ENCODE measurements at regions not wholly inside any gene's neighbourhood (a gene's known extent, or its start where the extent isn't known, plus 50 kb on each side); places are given as distances from the start of the nearest gene placed in this dataset.

GRCh38 chr10:4194231-4194630 is 409.2 kb upstream of the KLF6 start:
- Histone ChIP-seq H3K9me3 (no peaks in the 10 kb centered on the region), H3K27me3 (replicated peaks; ENCODE audit: insufficient read depth) (no peaks in the 10 kb centered on the region), H3K36me3 (no peaks in the 10 kb centered on the region), H3K27ac (no peak overlapping the region), H3K4me3 (no peak overlapping the region), H3K4me1 (ENCODE audit: control insufficient read depth in 1 of 2, low read depth in 2 of 2) (peaks cover 15 to 25% of the 10 kb centered on the region in 2 donors)
- DNase-seq (ENCODE audit: low spot score) (no peak), ATAC-seq (ENCODE audit: insufficient number of reproducible peaks, low FRiP score, low read depth) (no peak)
- no peak for TF ChIP-seq CTCF (IDR thresholded peaks at IDR 0.05)

- Histone ChIP-seq H3K4me1 (ENCODE audit: control insufficient read depth in 1 of 2, low read depth in 2 of 2) (peaks cover 8 to 20% of the 10 kb centered on the region in 2 donors), H3K27ac (no peak overlapping the region), H3K27me3 (replicated peaks; ENCODE audit: insufficient read depth) (no peaks in the 10 kb centered on the region), H3K4me3 (no peak overlapping the region), H3K36me3 (no peaks in the 10 kb centered on the region), H3K9me3 (no peaks in the 10 kb centered on the region)
- no peak for TF ChIP-seq CTCF (IDR thresholded peaks at IDR 0.05)
- ATAC-seq (ENCODE audit: insufficient number of reproducible peaks, low FRiP score, low read depth) (no peak), DNase-seq (ENCODE audit: low spot score) (no peak)
These were observed 406.9 kb upstream of the KLF6 start for GRCh38 chr10:4191894-4192293.

- no peak for DNase-seq (ENCODE audit: low spot score)
- Histone ChIP-seq H3K9me3 (no peaks in the 10 kb centered on the region), H3K4me3 (no peak overlapping the region), H3K27me3 (replicated peaks; ENCODE audit: insufficient read depth) (no peaks in the 10 kb centered on the region), H3K36me3 (no peaks in the 10 kb centered on the region), H3K4me1 (ENCODE audit: control insufficient read depth in 1 of 2, low read depth in 2 of 2) (peaks cover 2 to 14% of the 10 kb centered on the region in 2 donors), H3K27ac (no peak overlapping the region)
- ATAC-seq (ENCODE audit: insufficient number of reproducible peaks, low FRiP score, low read depth): no peak
- TF ChIP-seq CTCF (IDR thresholded peaks at IDR 0.05): no peak
These were observed 406.3 kb upstream of the KLF6 start for GRCh38 chr10:4191354-4191753.

GRCh38 chr10:4190876-4191275 is 405.9 kb upstream of the KLF6 start:
- peaks cover 0 to 9% of the 10 kb centered on the region in 2 donors for H3K4me1 ChIP-seq (ENCODE audit: control insufficient read depth in 1 of 2, low read depth in 2 of 2)
- no peaks in the 10 kb centered on the region for H3K36me3 ChIP-seq
- H3K27me3 ChIP-seq (replicated peaks; ENCODE audit: insufficient read depth): no peaks in the 10 kb centered on the region
- TF ChIP-seq CTCF (IDR thresholded peaks at IDR 0.05): no peak
- no peak for ATAC-seq (ENCODE audit: insufficient number of reproducible peaks, low FRiP score, low read depth)
- DNase-seq (ENCODE audit: low spot score): no peak
- no peak overlapping the region for H3K27ac ChIP-seq
- no peak overlapping the region for H3K4me3 ChIP-seq
- no peaks in the 10 kb centered on the region for H3K9me3 ChIP-seq

GRCh38 chr10:4189281-4189680 is 404.3 kb upstream of the KLF6 start:
- DNase-seq (ENCODE audit: low spot score): no peak

More at GRCh38 chr10:4189281-4189680, 404.3 kb upstream of the KLF6 start:
- Histone ChIP-seq H3K9me3 (no peaks in the 10 kb centered on the region), H3K27ac (no peak overlapping the region), H3K27me3 (replicated peaks; ENCODE audit: insufficient read depth) (no peaks in the 10 kb centered on the region), H3K4me1 (ENCODE audit: control insufficient read depth in 1 of 2, low read depth in 2 of 2) (peaks cover 0 to 12% of the 10 kb centered on the region in 2 donors), H3K4me3 (no peak overlapping the region), H3K36me3 (no peaks in the 10 kb centered on the region)
- TF ChIP-seq CTCF (IDR thresholded peaks at IDR 0.05): no peak
- no peak for ATAC-seq (ENCODE audit: insufficient number of reproducible peaks, low FRiP score, low read depth)
